SK-N-SH treated with all-trans-retinoic acid at 6 μM for 48 hours (cell line): ENCODE measurements at regions not wholly inside any gene's neighbourhood (a gene's known extent, or its start where the extent isn't known, plus 50 kb on each side); places are given as distances from the start of the nearest gene placed in this dataset.

Experiments used
- ARNTL ChIP-seq: fragments of 450-650 bp; formaldehyde crosslinking; IDR thresholded peaks from 2 replicates; pipeline ENCODE4 v1.5.0; 2020; ENCODE audit warnings: low read depth, mild to moderate bottlenecking, moderate library complexity, borderline replicate concordance
- BACH2 ChIP-seq: fragments of 250-450 bp; sonication (Bioruptor Pico); IDR thresholded peaks from 2 replicates; pipeline ENCODE4 v1.9.0; 2021; ENCODE audit warnings: mild to moderate bottlenecking, borderline replicate concordance
- CREB5 ChIP-seq: fragments of 250-450 bp; sonication (Bioruptor Pico); IDR thresholded peaks from 2 replicates; pipeline ENCODE4 v1.5.1; 2020; ENCODE audit warnings: low read depth, mild to moderate bottlenecking, moderate library complexity
- OSR1 ChIP-seq: fragments of 250-450 bp; sonication (Bioruptor Pico); IDR thresholded peaks from 2 replicates; pipeline ENCODE4 v1.8.0; 2022; ENCODE audit warnings: moderate library complexity, mild to moderate bottlenecking, inconsistent platforms
- POU6F1 ChIP-seq: fragments of 250-450 bp; sonication (Bioruptor Pico); IDR thresholded peaks from 2 replicates; pipeline ENCODE4 v1.8.0; 2021; ENCODE audit warnings: low read depth, mild to moderate bottlenecking, moderate library complexity, borderline replicate concordance
- SNAI2 ChIP-seq: fragments of 250-450 bp; sonication (Bioruptor Pico); IDR thresholded peaks from 2 replicates; pipeline ENCODE4 v1.5.0; 2020; ENCODE audit warnings: mild to moderate bottlenecking, moderate library complexity
- ZFP3 ChIP-seq: fragments of 250-450 bp; sonication (Bioruptor Pico); IDR thresholded peaks from 2 replicates; pipeline ENCODE4 v1.5.0; 2020; ENCODE audit warnings: mild to moderate bottlenecking, moderate library complexity

GRCh38 chr9:89775641-89776040 is 170.8 kb downstream of the GADD45G start:
- no peak for TF ChIP-seq ZFP3 (CRISPR knock-in tag)
- no peak for TF ChIP-seq POU6F1 (CRISPR knock-in tag)
- no peak for TF ChIP-seq ARNTL (CRISPR knock-in tag)
- TF ChIP-seq CREB5, result no peak
- no peak for TF ChIP-seq SNAI2 (CRISPR knock-in tag)
- TF ChIP-seq BACH2 (CRISPR knock-in tag), result no peak
- TF ChIP-seq OSR1 (CRISPR knock-in tag), result no peak
